Neural progenitor cell (in vitro differentiated cells): ENCODE measurements at regions not wholly inside any gene's neighbourhood (a gene's known extent, or its start where the extent isn't known, plus 50 kb on each side); places are given as distances from the start of the nearest gene placed in this dataset.

Source experiments
- CTCF ChIP-seq: fragments of 200-600 bp; sonication (generic); IDR thresholded peaks from 2 replicates; pipeline ENCODE4 v1.5.1; 2017; ENCODE audit warnings: antibody characterized with exemption, mild to moderate bottlenecking
- EZH2 ChIP-seq: fragments of 200-600 bp; sonication (generic); IDR thresholded peaks from 2 replicates; pipeline ENCODE4 v1.6.1; 2017; ENCODE audit warnings: antibody characterized with exemption, mild to moderate bottlenecking, moderate library complexity

- TF ChIP-seq CTCF = no peak
- no peak for TF ChIP-seq EZH2
Measured at GRCh38 chr3:82556113-82556512, 794.7 kb upstream of the GBE1 start.
